ENCODE measurements at regions not wholly inside any gene's neighbourhood (a gene's known extent, or its start where the extent isn't known, plus 50 kb on each side); places are given as distances from the start of the nearest gene placed in this dataset.
"Not testable (repeated sequence)": the region's sequence is repeated elsewhere in the genome, so short reads cannot be mapped to it uniquely, and the experiment has no call there.

GRCh38 chr20:30164389-30164788 is 1093.1 kb upstream of the DEFB115 start:
- FAIRE-seq = not testable (repeated sequence)

GRCh38 chr20:30167540-30167939 is 1089.9 kb upstream of the DEFB115 start:
- ChIA-PET POLR2A (no interaction called here), CTCF (no interaction called here)
- Histone ChIP-seq H3K4me1 (no peaks in the 10 kb centered on the region), H3K4me3 (no peak overlapping the region), H3K9me3 (no peaks in the 10 kb centered on the region; the same call in 2 of the 3 replicates), H3K27ac (no peak overlapping the region), H3K4me2 (no peak overlapping the region)
- DNase-seq (ENCODE audit: low read depth in 1 of 2, low spot score in 1 of 2) = no peak
- no peak for TF ChIP-seq HOXA7 (CRISPR knock-in tag; IDR thresholded peaks at IDR 0.05)
- no peak for TF ChIP-seq CHD4 (IDR thresholded peaks at IDR 0.05; ENCODE audit: borderline replicate concordance)
- no peak for TF ChIP-seq HMGXB4 (CRISPR knock-in tag; IDR thresholded peaks at IDR 0.05; ENCODE audit: borderline replicate concordance)
- no peak for TF ChIP-seq BCL3 (IDR thresholded peaks at IDR 0.05)
- no peak for TF ChIP-seq SREBF2 (IDR thresholded peaks at IDR 0.05)
- TF ChIP-seq ATOH8 (CRISPR knock-in tag; IDR thresholded peaks at IDR 0.05; ENCODE audit: low read depth) = no peak
- TF ChIP-seq EP300 (IDR thresholded peaks at IDR 0.05) = no peak
- TF ChIP-seq HOXB5 (CRISPR knock-in tag; IDR thresholded peaks at IDR 0.05) = no peak
- TF ChIP-seq POLR2AphosphoS2 (conservative IDR thresholded peaks at IDR 0.05; ENCODE audit: low read length) = no peak
- TF ChIP-seq HEYL (CRISPR knock-in tag; IDR thresholded peaks at IDR 0.05) = no peak
- no peak for TF ChIP-seq RAD21 (conservative IDR thresholded peaks at IDR 0.05 in 1 of 2, IDR thresholded peaks at IDR 0.05 in 1 of 2)
- TF ChIP-seq MYC (IDR thresholded peaks at IDR 0.05; ENCODE audit: borderline replicate concordance, low read length) = no peak
- no peak for TF ChIP-seq KDM5A (IDR thresholded peaks at IDR 0.05)
- no peak for TF ChIP-seq FOXS1 (CRISPR knock-in tag; IDR thresholded peaks at IDR 0.05)
- no peak for TF ChIP-seq GATA3 (IDR thresholded peaks at IDR 0.05; ENCODE audit: borderline replicate concordance)
- TF ChIP-seq CBX2 (IDR thresholded peaks at IDR 0.05; ENCODE audit: borderline replicate concordance, low read depth) = no peak
- TF ChIP-seq BHLHE40 (IDR thresholded peaks at IDR 0.05; ENCODE audit: low read depth, low read length) = no peak
- no peak for TF ChIP-seq NR3C1 (IDR thresholded peaks at IDR 0.05)
- TF ChIP-seq, protein P1, sequence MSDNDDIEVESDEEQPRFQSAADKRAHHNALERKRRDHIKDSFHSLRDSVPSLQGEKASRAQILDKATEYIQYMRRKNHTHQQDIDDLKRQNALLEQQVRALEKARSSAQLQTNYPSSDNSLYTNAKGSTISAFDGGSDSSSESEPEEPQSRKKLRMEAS (IDR thresholded peaks at IDR 0.05) = no peak
- no peak for TF ChIP-seq SMC3 (IDR thresholded peaks at IDR 0.05)
- no peak for FAIRE-seq
- ATAC-seq = no peak
- 87% methylated on average over 22 of the region's 22 CpGs for WGBS (ENCODE audit: missing lambda C conversion rate)

More at GRCh38 chr20:30164389-30164788, 1093.1 kb upstream of the DEFB115 start:
- CTCF ChIA-PET = interaction anchor here (1.6 kb wide), 1 partner anchor 10 kb away, joined by 3 read pairs; no protein-coding TSS in a partner anchor
- ATAC-seq; H3K9me3 ChIP-seq; H3K27ac ChIP-seq; DNase-seq (ENCODE audit: low read depth in 1 of 2, low spot score in 1 of 2); H3K4me3 ChIP-seq; H3K4me1 ChIP-seq; POLR2A ChIA-PET; H3K4me2 ChIP-seq: not testable (repeated sequence)
- 89% methylated on average over 2 of the region's 2 CpGs for WGBS (ENCODE audit: missing lambda C conversion rate)

Data from A549 (cell line).